ENCODE measurements at regions not wholly inside any gene's neighbourhood (a gene's known extent, or its start where the extent isn't known, plus 50 kb on each side); places are given as distances from the start of the nearest gene placed in this dataset.

DNA sequence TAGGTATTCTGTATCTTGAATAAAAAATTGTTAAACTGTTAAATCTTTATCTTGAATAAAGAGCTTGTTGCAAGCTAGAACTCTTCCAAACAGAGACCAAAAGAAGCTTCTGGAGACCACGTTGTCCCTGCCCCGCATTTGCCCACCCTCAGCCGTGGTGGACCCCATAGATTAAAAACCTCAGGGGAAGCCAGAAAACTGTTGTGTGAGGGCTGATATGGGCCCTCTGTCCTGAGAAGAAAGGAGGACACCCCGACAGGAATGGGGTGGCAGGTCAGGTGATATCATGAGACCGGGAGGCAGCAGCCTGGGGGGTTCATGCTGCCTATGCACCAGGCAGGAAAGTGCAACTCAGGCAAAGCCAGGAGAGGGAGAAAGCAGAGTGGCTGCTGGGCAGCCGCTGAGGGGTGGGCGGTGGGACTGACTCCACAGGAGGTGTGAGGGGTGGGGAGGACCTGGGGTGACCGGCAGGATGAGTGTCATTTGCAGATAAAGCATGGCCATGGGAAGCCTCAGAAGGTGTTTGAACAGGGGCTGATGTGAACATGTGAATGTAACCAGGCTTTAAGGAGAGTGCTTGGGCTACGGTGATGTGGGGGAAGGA is 147.8 kb downstream of the IRF8 start:
- no peak for DNase-seq (ENCODE audit: low spot score)
- TF ChIP-seq, protein P1, sequence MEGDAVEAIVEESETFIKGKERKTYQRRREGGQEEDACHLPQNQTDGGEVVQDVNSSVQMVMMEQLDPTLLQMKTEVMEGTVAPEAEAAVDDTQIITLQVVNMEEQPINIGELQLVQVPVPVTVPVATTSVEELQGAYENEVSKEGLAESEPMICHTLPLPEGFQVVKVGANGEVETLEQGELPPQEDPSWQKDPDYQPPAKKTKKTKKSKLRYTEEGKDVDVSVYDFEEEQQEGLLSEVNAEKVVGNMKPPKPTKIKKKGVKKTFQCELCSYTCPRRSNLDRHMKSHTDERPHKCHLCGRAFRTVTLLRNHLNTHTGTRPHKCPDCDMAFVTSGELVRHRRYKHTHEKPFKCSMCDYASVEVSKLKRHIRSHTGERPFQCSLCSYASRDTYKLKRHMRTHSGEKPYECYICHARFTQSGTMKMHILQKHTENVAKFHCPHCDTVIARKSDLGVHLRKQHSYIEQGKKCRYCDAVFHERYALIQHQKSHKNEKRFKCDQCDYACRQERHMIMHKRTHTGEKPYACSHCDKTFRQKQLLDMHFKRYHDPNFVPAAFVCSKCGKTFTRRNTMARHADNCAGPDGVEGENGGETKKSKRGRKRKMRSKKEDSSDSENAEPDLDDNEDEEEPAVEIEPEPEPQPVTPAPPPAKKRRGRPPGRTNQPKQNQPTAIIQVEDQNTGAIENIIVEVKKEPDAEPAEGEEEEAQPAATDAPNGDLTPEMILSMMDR (IDR thresholded peaks at IDR 0.05; ENCODE audit: extremely low read depth, missing control alignments), result no peak

DNA sequence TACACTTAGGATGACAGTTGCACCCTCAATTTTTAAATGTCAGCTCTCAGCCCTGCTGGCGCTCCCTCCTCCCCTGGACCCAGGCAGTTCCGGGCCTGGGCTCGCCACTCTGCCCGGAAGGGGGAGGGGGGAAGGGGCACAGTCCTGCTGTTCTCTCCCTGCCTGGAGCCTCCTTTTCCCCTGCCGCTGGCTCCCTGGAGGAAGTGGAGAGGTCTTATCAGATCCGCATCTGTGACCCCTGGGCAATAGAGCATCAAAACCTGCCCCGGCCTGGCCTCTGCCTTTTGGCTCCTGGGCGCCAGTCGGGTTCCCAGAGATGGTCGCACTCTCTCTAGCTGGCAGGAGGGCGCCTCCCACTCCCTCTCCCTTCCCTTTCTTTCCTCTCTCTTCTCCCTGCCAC is 149.3 kb downstream of the IRF8 start:
- TF ChIP-seq, protein P1 (IDR thresholded peaks at IDR 0.05; ENCODE audit: extremely low read depth, missing control alignments), result no peak
- no peak for DNase-seq (ENCODE audit: low spot score)

DNA sequence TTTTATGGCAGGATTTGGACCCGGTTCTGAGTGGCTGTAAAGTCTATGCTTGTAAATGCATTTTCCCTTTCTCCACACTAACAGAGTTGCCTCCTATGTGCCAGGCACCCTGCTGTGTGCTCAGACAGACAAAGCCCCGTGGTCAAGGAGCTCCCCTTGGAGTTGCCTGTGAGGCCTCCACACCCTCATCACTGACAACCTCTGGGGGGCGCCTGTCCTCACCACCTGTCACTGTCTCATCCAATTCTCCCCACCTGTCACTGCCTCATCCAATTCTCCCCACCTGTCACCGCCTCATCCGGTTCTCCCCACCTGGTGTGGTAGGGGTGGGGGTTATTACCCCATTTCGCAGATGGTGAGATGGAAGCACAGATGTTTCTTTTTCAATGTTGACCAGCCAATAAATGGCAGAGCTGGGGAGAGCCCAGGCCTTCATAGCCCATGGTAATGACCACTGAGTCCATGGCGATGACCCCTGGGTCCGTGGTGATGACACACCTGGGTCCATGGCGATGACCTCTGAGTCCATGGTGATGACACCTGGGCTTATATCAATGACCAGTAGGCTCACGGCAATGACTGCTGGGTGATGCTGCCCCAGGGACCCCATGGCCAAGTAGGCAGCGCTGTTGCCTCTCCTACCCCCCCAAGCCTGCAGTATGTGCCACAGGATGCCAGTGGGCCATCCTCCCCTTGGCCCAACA is 150.1 kb downstream of the IRF8 start:
- TF ChIP-seq, protein P1 (IDR thresholded peaks at IDR 0.05; ENCODE audit: extremely low read depth, missing control alignments), result no peak
- no peak for DNase-seq (ENCODE audit: low spot score)

DNA sequence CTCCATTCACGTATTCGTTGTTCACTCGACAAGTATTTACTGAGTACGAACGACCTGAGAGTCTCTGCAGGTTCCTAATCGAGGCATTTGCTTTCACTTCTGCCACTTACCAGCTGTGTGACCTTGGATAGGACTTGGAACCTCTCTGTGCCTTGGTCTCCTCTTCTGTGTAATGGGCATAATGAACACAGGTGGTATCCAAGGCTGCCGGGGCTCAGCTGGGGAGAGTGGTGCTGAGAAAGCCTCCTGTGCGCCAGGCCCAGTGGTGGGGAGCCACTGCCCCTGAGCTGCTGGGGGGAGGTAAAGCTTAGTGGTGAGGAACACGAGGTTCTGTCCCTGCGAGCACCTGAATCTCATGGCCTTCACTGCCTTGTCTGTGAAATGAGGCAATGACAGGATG is 150.7 kb downstream of the IRF8 start:
- DNase-seq (ENCODE audit: low spot score), result no peak
- TF ChIP-seq, protein P1 (IDR thresholded peaks at IDR 0.05; ENCODE audit: extremely low read depth, missing control alignments), result no peak

DNA sequence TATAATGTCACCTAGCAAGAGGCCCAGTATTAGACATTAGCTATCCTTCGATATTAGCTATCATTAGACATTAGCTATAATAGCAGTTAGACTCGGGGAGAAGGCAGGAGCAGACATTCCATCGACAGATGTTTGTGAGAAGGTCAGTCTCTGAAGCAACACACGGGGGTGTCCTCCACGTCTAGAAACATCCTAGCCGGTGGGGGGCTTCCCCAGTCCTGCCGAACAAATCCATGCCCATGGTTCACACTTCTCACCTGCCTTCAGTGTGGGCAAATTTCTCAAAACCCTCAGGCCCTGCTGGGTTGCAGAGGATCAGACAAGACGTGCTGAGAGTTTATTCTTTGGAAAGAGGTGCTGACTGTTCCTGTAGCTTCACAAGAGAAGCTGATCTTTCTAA is 151.1 kb downstream of the IRF8 start:
- TF ChIP-seq, protein P1 (IDR thresholded peaks at IDR 0.05; ENCODE audit: extremely low read depth, missing control alignments), result no peak

DNA sequence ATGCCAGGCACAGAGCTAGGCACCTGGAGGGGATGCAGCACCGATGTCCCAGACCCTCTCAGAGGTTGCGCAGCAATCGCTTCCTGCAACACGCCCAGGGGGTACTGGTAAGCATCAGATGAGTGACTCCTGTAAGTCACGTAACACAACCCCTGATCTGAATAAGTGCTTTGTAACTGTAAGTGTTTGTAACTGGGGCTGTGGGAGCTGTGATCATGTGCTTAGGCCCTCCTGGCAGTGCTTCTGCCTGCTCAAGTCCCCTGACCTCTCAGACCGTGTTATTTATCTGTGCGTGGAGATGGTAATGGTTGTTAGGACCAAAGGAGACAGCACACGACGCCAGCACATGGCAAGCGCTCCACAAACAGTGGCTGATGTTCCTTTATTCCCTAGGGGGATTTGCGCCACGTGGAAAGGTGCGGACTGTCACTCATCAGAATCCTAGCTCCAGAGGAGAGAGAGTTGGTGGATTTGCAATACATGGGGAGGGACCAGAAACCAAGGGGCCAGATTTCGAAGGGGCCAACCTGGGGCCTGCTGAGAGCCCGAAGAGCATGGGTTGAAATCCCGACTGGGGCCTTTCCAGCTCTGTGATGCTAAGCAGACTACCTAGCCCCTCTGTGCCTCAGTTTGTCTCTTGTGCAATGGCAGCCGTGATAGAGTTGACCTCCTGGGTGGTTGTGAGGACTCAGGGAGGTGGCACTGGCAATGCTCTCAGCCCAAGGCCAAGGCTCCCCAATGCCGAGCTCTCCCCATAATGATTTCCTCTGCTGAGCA is 151.8 kb downstream of the IRF8 start:
- DNase-seq (ENCODE audit: low spot score), result no peak
- TF ChIP-seq, protein P1 (IDR thresholded peaks at IDR 0.05; ENCODE audit: extremely low read depth, missing control alignments), result no peak

More for the DNA sequence above, 151.1 kb downstream of the IRF8 start:
- no peak for DNase-seq (ENCODE audit: low spot score)
